HG03108 (cell line): ENCODE measurements at regions not wholly inside any gene's neighbourhood (a gene's known extent, or its start where the extent isn't known, plus 50 kb on each side); places are given as distances from the start of the nearest gene placed in this dataset.
A peak's percentile ranks its signal among the peaks of the same experiment; 100 is the strongest.

ENCODE experiments used
- ATAC-seq: cut with Tn5 transposase; IDR thresholded peaks from one replicate; pipeline ENCODE4 v1.9.1; 2021; ENCODE audit warnings: moderate library complexity; ENCODE audit not compliant: unreplicated experiment

DNA sequence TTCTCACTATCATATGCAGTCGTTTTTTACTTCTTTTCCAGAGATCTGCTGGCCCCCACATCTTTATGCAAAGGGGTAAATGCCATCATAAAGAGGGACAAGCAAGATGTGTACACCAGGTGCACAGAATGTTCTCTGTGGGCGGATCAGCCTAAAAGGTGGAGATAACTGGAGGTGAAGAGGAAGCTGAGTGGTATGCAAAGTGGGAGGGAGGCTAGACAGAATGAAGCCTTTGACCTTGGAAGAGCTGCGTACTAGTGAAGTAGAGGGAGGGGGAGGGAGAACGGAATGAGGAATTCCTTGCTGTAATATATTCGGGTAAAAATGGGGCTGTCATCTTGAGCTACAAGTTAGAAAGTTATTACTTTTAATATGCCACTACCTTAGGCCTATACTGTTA, 287.5 kb upstream of the VRK2 start:
- ATAC-seq = no peak

DNA sequence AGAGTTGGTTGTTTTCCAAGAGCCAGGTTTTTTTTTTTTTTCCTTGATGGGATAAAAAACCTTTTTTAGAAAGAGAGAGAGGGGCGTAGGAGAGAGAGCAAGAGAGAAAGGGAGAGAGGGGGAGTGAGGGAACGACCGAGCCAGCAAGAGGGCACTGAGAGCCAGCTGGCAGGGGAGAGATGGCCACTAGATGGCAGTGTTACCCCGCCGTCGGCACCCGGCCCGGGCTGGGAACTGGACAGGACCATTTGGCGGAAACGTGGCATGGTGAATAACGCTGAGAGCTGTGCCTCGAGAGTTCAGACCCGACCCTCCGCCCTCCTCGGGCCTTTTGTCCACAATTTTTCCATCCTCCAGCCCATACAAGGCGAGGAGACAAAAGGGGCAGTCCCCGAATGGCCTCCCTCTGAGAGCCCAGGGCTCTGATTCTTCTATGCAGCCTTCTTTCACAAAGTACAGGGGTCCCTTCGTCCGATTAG, 286.7 kb upstream of the VRK2 start:
- peak; percentile 90 for ATAC-seq

DNA sequence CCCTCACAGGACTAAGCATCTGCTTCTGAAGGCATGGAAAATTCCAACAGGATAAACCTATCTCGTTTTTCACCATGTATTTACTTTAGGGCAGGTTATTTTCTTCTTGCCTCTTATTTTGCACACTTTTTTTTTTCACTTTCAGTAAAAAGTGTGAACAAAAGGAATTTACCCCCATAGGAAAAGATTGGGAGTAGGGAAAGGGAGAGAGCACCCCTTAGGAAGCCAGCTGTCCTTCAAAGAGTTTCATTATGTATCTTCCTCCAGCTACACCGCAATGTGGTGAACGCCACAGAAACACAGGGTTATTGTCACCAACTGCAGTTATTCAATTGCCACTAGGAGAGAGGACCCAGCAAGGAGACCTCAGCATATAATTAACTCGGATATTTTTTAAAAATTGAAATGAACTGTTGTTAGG, 286.2 kb upstream of the VRK2 start:
- ATAC-seq = peak; percentile 68

- no peak for ATAC-seq
Measured at GRCh38 chr2:57776916-57777315, 269.7 kb upstream of the VRK2 start.

GRCh38 chr2:57782587-57782986, 264.0 kb upstream of the VRK2 start:
- ATAC-seq = no peak

GRCh38 chr2:57793310-57793709, 253.3 kb upstream of the VRK2 start:
- no peak for ATAC-seq

- ATAC-seq = no peak
Measured at GRCh38 chr2:57796527-57796926, 250.1 kb upstream of the VRK2 start.

DNA sequence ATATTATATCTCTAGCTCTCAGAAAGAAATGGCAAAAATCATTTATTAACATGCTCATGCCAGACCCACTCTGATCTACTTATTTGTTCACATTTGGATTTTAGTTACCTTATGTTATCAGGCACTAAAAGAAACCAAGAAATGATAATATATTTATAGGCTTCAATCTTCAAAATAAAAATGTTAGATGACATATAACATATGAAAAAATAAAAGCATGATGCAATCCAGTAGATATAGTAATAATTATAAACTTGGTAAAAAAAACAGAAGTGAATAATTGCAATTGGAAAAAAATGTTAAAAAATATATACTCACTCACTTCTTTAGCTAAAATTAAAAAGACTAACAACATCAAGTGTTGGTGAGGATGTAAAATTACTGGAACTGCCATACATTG, 248.3 kb upstream of the VRK2 start:
- no peak for ATAC-seq

GRCh38 chr2:57802243-57802642, 244.4 kb upstream of the VRK2 start:
- no peak for ATAC-seq

GRCh38 chr2:57804971-57805370, 241.6 kb upstream of the VRK2 start:
- ATAC-seq = no peak

DNA sequence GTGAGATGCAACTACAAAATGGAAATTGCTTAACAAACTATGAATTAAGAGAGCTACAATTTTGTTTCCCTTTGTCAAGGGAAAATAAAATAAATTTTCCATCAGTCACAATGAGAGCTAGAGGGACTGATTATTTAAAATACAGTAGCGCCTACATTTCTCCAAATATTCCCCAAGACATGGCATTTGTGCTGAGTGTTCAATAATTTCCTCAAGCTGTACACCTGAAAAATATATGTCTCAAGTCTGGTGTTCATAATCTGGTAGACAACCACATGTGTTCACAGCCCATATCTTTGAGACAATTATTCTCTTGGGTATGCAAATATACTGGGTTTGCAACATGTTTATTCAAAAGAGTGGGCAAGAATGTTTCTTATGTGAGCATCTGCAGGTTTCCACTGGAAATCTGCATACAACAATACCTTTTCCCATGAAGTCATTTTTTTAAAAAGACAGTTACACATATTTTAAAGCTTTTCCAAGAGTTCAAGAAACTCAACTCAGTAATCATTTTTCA, 240.1 kb upstream of the VRK2 start:
- ATAC-seq = no peak

- peak; percentile 88 for ATAC-seq
Measured at GRCh38 chr2:57809230-57809629, 237.4 kb upstream of the VRK2 start.

DNA sequence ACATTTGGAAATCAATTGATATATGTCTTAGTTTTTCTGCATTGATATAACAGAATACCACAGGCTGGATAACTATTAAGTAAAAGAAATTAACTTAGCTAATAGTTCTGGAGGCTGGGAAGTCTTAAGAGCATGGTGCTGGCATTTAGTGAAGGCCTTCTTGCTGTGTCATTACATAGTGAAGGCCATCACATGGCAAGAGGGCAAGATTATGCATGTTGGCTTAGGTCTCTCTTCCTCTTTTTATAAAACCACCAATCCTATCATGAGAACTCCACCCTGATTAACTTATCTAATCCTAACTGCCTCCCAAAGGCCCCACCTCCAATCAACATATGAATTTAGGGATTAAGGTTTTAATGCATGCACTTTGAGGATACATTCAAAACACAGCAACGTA, 225.5 kb upstream of the VRK2 start:
- ATAC-seq = no peak

GRCh38 chr2:57828221-57828620, 218.4 kb upstream of the VRK2 start:
- no peak for ATAC-seq

DNA sequence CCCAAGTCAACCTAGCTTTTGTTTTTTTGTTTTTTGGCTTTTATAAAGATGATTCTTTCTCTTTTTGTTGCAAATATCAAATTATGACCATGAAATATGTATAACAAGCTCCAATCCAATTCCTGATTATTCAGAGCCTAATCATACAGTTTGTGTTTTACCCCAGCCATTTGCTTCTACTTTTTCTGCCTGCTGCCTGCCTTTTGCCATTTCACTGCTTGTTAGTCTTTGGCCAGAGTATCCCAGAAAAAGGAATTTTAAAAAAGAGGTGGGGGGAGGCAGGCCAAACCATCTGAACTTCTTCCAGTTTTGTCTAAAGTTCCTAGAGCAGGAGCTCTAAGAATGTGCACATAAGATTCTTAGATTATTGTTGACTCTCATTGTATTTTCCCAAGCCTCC, 211.9 kb upstream of the VRK2 start:
- no peak for ATAC-seq

DNA sequence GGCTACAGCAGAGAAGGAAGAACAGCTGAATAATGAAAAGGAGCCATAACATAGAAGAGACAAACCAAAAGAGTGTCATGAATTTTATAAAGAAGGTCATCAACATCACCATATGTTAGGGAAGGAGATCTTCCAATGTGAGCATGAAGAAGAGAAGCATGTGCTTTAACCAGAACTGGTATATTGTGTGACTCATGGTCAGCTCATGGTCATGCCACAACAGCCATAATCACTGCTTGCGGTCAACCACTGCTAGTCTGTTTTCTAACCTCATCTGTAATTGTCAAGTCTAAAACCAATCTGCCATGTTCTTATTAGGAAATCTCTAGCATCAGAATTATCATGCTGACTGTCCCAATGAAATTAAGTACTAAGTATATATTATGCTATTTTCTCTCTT, 204.1 kb upstream of the VRK2 start:
- no peak for ATAC-seq

DNA sequence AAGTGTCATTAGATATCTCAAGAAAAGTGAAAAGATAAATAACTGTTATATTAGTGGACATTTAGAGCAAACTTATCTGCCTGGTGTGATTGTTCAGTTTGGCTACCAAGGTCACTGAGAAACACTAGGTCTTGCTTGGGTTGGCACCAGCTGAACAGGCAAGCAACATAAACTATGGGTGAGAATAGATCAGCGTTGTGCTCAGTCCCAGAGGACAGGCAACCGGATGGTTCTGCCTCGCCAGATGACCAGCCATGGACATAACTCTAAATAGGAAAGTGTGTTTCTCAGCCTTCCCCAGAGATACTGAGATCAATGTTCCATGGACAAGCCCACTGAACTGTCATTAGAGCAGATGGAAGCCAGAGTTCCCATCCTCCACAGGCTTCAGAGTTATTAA, 203.4 kb upstream of the VRK2 start:
- ATAC-seq = no peak

DNA sequence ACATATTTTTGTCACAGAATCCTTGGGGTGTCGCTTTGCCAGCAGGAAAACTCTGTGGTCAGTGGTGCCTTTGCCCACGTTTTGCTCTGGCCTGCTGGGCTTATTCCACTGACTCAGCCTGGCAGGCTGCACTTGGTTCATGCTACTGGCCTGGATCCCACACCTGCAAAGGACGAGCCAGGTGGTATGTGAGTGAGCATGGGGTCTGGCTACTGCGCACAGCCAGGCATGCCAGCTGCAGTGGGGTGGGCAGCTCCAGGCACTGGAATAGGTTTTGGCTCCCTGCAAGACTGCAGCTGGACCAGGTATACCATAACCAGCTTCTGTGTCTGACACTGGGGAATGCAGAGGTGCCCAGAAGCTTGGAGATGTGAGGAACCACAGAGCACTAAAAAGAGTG, 197.9 kb upstream of the VRK2 start:
- ATAC-seq = no peak

DNA sequence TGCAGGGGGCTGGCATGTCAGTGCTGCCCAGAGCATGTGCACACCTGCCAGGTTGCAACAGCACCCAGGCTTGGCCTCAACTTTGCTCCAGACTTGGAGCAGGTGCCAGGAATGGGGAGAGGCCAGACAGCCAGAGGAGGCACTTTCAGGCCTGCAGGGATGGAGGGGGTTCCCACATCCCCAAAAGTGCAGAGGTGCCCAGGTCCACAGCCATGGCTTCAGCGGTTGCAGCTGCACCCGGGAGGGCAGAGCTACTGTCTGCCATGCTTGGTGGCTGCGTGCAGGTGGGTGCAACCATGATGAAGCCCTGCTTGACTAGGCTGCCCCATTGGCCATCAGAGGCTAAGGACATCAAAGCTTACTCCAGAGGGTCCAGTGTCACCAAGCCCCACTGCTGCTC, 196.8 kb upstream of the VRK2 start:
- ATAC-seq = no peak

GRCh38 chr2:57850415-57851130, 196.0 kb upstream of the VRK2 start:
- no peak for ATAC-seq

DNA sequence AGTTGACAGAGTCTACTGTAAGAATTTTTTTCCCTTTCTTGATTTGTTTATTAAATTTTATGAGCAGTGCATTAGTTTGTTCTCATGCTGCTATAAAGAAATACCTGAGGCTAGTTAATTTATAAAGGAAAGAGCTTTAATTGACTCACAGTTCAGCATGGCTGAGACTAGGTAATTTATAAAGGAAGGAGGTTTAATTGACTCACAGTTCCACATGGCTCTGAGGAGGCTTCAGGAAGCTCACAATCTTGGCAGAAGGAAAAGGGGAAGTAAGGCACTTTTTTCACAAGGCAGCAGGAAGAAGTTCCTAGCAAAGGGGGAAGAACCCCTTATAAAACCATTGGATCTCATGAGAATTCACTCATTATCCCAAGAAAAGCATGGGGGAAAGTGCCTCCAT, 191.4 kb upstream of the VRK2 start:
- no peak for ATAC-seq

DNA sequence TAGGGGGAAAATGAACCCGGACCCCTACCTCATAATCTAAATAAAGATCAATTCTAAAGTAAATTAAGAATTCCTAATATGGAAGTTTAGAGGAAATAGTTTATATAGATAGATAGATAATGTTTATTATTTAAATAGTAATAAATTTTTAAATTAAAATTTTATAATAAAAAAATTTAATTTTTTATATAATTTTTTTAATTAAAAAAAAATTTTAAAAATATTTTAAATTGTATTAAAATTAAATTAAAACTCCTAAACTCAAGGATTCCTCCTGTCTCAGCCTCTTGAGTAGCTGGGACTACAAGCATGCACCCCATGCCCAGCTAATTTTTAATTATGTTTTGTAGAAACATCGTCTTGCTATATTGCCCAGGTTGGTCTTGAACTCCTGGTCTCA, 186.9 kb upstream of the VRK2 start:
- no peak for ATAC-seq

DNA sequence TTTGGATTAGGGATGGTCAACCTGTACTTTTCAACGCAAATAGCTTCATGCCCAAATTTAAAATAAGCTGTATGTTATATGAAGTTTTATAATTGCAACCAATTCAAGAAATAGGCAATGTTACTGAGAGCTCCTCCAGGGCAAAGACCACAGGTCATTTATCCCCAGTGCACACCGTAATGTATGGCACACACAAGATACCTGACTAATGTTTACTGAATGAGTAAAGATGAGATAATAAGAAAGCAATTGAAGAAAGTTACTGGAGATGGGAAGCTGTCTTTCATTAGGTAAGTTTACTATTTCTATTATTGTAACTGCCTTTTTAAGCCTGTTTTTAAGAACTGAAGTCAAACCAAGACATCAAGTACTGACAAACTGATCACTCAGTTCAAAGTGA, 184.5 kb upstream of the VRK2 start:
- ATAC-seq = no peak
